ENCODE measurements at regions not wholly inside any gene's neighbourhood (a gene's known extent, or its start where the extent isn't known, plus 50 kb on each side); places are given as distances from the start of the nearest gene placed in this dataset.

- H3K9me2 ChIP-seq (ENCODE audit: insufficient read depth): no peaks in the 10 kb centered on the region
- DNase-seq: no peak
- H3K9me3 ChIP-seq (ENCODE audit: insufficient read depth, low read depth): no peaks in the 10 kb centered on the region
- H3K27me3 ChIP-seq (ENCODE audit: insufficient read depth, low read depth): peaks cover 46% of the 10 kb centered on the region
- POLR2A ChIA-PET (ENCODE audit: unreplicated experiment): no interaction called here
- H4K20me1 ChIP-seq (ENCODE audit: insufficient read depth): no peaks in the 10 kb centered on the region
- TF ChIP-seq CTCF (conservative IDR thresholded peaks at IDR 0.05) (no peak), EZH2 (IDR thresholded peaks at IDR 0.05; ENCODE audit: low read depth) (no peak)
- intact Hi-C loops (cut with micrococcal nuclease; ENCODE audit: unreplicated experiment): no loop called here
- no peak overlapping the region for H3K4me3 ChIP-seq
- no peaks in the 10 kb centered on the region for H3K4me1 ChIP-seq (replicated peaks; ENCODE audit: insufficient read depth)
- H2AFZ ChIP-seq: no peak overlapping the region
- no peaks in the 10 kb centered on the region for H3K36me3 ChIP-seq (ENCODE audit: low read depth)
- CTCF ChIA-PET: no interaction called here
- no peak overlapping the region for H3K4me2 ChIP-seq
- H3K27ac ChIP-seq: no peak overlapping the region
- no peaks in the 10 kb centered on the region for H3K79me2 ChIP-seq (ENCODE audit: low read depth)
- no TSS peak for BruUV-seq (replicated peaks)
- H3F3A ChIP-seq (ENCODE audit: insufficient read depth, low read depth): no peaks in the 10 kb centered on the region
Measured at GRCh38 chr15:98375513-98376340, 272.6 kb upstream of the IGF1R start.

GRCh38 chr15:98380721-98381120 is 267.6 kb upstream of the IGF1R start:
- no TSS peak for BruUV-seq (replicated peaks)
- Histone ChIP-seq H3K9me2 (ENCODE audit: insufficient read depth) (no peaks in the 10 kb centered on the region), H4K20me1 (ENCODE audit: insufficient read depth) (no peaks in the 10 kb centered on the region), H3K9me3 (ENCODE audit: insufficient read depth, low read depth) (no peaks in the 10 kb centered on the region), H3F3A (ENCODE audit: insufficient read depth, low read depth) (no peaks in the 10 kb centered on the region), H3K27ac (no peak overlapping the region), H3K36me3 (ENCODE audit: low read depth) (no peaks in the 10 kb centered on the region), H3K4me1 (replicated peaks; ENCODE audit: insufficient read depth) (no peaks in the 10 kb centered on the region), H3K27me3 (ENCODE audit: insufficient read depth, low read depth) (peaks cover 26% of the 10 kb centered on the region), H3K4me2 (no peak overlapping the region), H3K79me2 (ENCODE audit: low read depth) (no peaks in the 10 kb centered on the region), H3K4me3 (no peak overlapping the region), H2AFZ (no peak overlapping the region)
- CTCF ChIA-PET: no interaction called here
- POLR2A ChIA-PET (ENCODE audit: unreplicated experiment): no interaction called here
- DNase-seq: no peak
- intact Hi-C loops (cut with micrococcal nuclease; ENCODE audit: unreplicated experiment): no loop called here
- TF ChIP-seq EZH2 (IDR thresholded peaks at IDR 0.05; ENCODE audit: low read depth): no peak
- no peak for TF ChIP-seq CTCF (conservative IDR thresholded peaks at IDR 0.05)

- intact Hi-C loops (cut with micrococcal nuclease; ENCODE audit: unreplicated experiment): no loop called here
- no peak overlapping the region for H2AFZ ChIP-seq
- H3K27ac ChIP-seq: no peak overlapping the region
- no peaks in the 10 kb centered on the region for H4K20me1 ChIP-seq (ENCODE audit: insufficient read depth)
- no peak overlapping the region for H3K4me2 ChIP-seq
- no peak overlapping the region for H3K4me3 ChIP-seq
- no TSS peak for BruUV-seq (replicated peaks)
- H3K4me1 ChIP-seq (replicated peaks; ENCODE audit: insufficient read depth): no peaks in the 10 kb centered on the region
- H3K27me3 ChIP-seq (ENCODE audit: insufficient read depth, low read depth): peaks cover 26% of the 10 kb centered on the region
- no peaks in the 10 kb centered on the region for H3F3A ChIP-seq (ENCODE audit: insufficient read depth, low read depth)
- no peaks in the 10 kb centered on the region for H3K9me3 ChIP-seq (ENCODE audit: insufficient read depth, low read depth)
- POLR2A ChIA-PET (ENCODE audit: unreplicated experiment): no interaction called here
- CTCF ChIA-PET: interaction anchor here (0.7 kb wide), 1 partner anchor 90 kb away, joined by 4 read pairs; no protein-coding TSS in a partner anchor
- no peak for TF ChIP-seq CTCF (conservative IDR thresholded peaks at IDR 0.05)
- no peak for TF ChIP-seq EZH2 (IDR thresholded peaks at IDR 0.05; ENCODE audit: low read depth)
- H3K79me2 ChIP-seq (ENCODE audit: low read depth): no peaks in the 10 kb centered on the region
- DNase-seq: no peak
- no peaks in the 10 kb centered on the region for H3K36me3 ChIP-seq (ENCODE audit: low read depth)
- H3K9me2 ChIP-seq (ENCODE audit: insufficient read depth): no peaks in the 10 kb centered on the region
Measured at GRCh38 chr15:98381446-98381845, 266.9 kb upstream of the IGF1R start.
